GM12891 (cell line): ENCODE measurements at regions not wholly inside any gene's neighbourhood (a gene's known extent, or its start where the extent isn't known, plus 50 kb on each side); places are given as distances from the start of the nearest gene placed in this dataset.
"Not testable (repeated sequence)": the region's sequence is repeated elsewhere in the genome, so short reads cannot be mapped to it uniquely, and the experiment has no call there.

Experiments
- DNase-seq: peaks from one replicate; pipeline ENCODE4 v3.0.0; 2011; ENCODE audit warnings: low spot score; ENCODE audit not compliant: insufficient read length
- FAIRE-seq: peaks from 2 replicates; lab custom pipeline; 2011; peaks lifted over from hg19 to GRCh38; lab: Jason Lieb, UNC
- PAX5 ChIP-seq: IDR thresholded peaks from 2 replicates; pipeline ENCODE4 v1.6.1; 2011; ENCODE audit warnings: low read length, moderate library complexity, mild to moderate bottlenecking; ENCODE audit not compliant: insufficient read depth, severe bottlenecking
- POLR2A ChIP-seq: IDR thresholded peaks from 2 replicates; pipeline ENCODE4 v1.6.1; 2011; ENCODE audit warnings: low read depth, low read length, control low read depth
- POLR2AphosphoS5 ChIP-seq: IDR thresholded peaks from 2 replicates; pipeline ENCODE4 v1.6.1; 2011; ENCODE audit warnings: low read depth, low read length, control low read depth
- POU2F2 ChIP-seq: IDR thresholded peaks from 2 replicates; pipeline ENCODE4 v1.6.1; 2011; ENCODE audit warnings: low read depth, mild to moderate bottlenecking, control low read depth, low read length, moderate library complexity
- SPI1 ChIP-seq: IDR thresholded peaks from 2 replicates; pipeline ENCODE4 v1.6.1; 2011; ENCODE audit warnings: low read depth, low read length, control low read depth
- TAF1 ChIP-seq: IDR thresholded peaks from 2 replicates; pipeline ENCODE4 v1.6.1; 2011; ENCODE audit warnings: low read depth, low read length, control low read depth

- not testable (repeated sequence) for FAIRE-seq, DNase-seq
Measured at GRCh38 chr2:95654897-95655296, 63.1 kb downstream of the TRIM43 start.

- not testable (repeated sequence) for FAIRE-seq, DNase-seq
Measured at GRCh38 chr2:95656553-95656952, 64.8 kb downstream of the TRIM43 start.

GRCh38 chr2:95657937-95658336, 66.1 kb downstream of the TRIM43 start:
- not testable (repeated sequence) for DNase-seq, FAIRE-seq

GRCh38 chr2:95660766-95661562, 69.2 kb downstream of the TRIM43 start:
- not testable (repeated sequence) for FAIRE-seq, DNase-seq

- peak; percentile 16; the same call in 1 of the 2 replicates for TF ChIP-seq SPI1
- DNase-seq, FAIRE-seq: not testable (repeated sequence)
Measured at GRCh38 chr2:95663471-95664441, 72.0 kb downstream of the TRIM43 start.

GRCh38 chr2:95666636-95667035, 74.8 kb downstream of the TRIM43 start:
- not testable (repeated sequence) for FAIRE-seq, DNase-seq

- TF ChIP-seq POLR2A (no peak), SPI1 (no peak), PAX5 (no peak), POLR2AphosphoS5 (no peak), POU2F2 (no peak), TAF1 (no peak)
- FAIRE-seq (no peak), DNase-seq (no peak)
Measured at GRCh38 chr2:95667480-95667879, 75.7 kb downstream of the TRIM43 start.

- not testable (repeated sequence) for FAIRE-seq, DNase-seq
Measured at GRCh38 chr2:95668934-95669333, 77.1 kb downstream of the TRIM43 start.

- FAIRE-seq: no peak
- no peak for TF ChIP-seq PAX5
- peak; percentile 39; the same call in 1 of the 2 replicates for TF ChIP-seq SPI1
- DNase-seq: no peak
Measured at GRCh38 chr2:95669441-95669991, 77.7 kb downstream of the TRIM43 start.

- no peak for DNase-seq
- TF ChIP-seq TAF1 (no peak), PAX5 (no peak), SPI1 (no peak), POU2F2 (no peak), POLR2AphosphoS5 (no peak), POLR2A (no peak)
- FAIRE-seq: no peak
Measured at GRCh38 chr2:95670167-95670566, 78.4 kb downstream of the TRIM43 start.

- no peak for TF ChIP-seq POU2F2
- no peak for TF ChIP-seq PAX5
- no peak for TF ChIP-seq SPI1
- no peak for TF ChIP-seq POLR2AphosphoS5
- TF ChIP-seq POLR2A: no peak
- no peak for TF ChIP-seq TAF1
- DNase-seq: no peak
- FAIRE-seq: peak; percentile 20
Measured at GRCh38 chr2:95670686-95671085, 78.9 kb downstream of the TRIM43 start.

GRCh38 chr2:95671171-95671570, 79.4 kb downstream of the TRIM43 start:
- not testable (repeated sequence) for DNase-seq

GRCh38 chr2:95671992-95672391, 80.2 kb downstream of the TRIM43 start:
- FAIRE-seq, DNase-seq: not testable (repeated sequence)

More at GRCh38 chr2:95671171-95671570, 79.4 kb downstream of the TRIM43 start:
- FAIRE-seq: not testable (repeated sequence)

GRCh38 chr2:95672500-95672899, 80.7 kb downstream of the TRIM43 start:
- FAIRE-seq, DNase-seq: not testable (repeated sequence)
